Astrocyte (in vitro differentiated cells and primary cell): ENCODE measurements at regions not wholly inside any gene's neighbourhood (a gene's known extent, or its start where the extent isn't known, plus 50 kb on each side); places are given as distances from the start of the nearest gene placed in this dataset.

Experiments used
- EZH2 ChIP-seq: IDR thresholded peaks from 2 replicates; pipeline ENCODE4 v1.6.1; 2012; ENCODE audit warnings: mild to moderate bottlenecking, low read length, inconsistent platforms; ENCODE audit not compliant: insufficient read depth
- TF ChIP-seq, protein P1 (sequence below): IDR thresholded peaks from 2 replicates; pipeline ENCODE4 v1.5.1; 2011; ENCODE audit warnings: low read depth, mild to moderate bottlenecking, inconsistent platforms, low read length, moderate library complexity; ENCODE audit not compliant: insufficient read depth

DNA sequence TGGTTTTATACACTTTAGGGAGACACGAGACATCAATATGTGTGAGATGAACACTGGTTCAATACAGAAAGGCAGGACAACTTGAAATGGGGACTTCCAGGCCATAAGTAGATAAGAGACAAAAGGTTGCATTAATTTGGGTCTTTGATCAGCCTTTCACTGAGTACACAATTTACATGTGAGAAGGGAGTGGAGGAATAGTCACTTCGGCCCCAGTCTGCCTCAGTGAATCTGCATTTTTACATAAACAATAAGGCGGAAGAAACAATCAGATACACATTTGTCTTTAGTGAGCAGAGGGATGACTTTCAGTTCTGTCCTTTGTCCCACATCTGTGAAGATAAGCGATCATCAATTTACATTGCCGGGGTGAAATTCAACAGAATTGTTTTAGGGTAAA, 104.3 kb upstream of the ARL4C start:
- TF ChIP-seq, protein P1, sequence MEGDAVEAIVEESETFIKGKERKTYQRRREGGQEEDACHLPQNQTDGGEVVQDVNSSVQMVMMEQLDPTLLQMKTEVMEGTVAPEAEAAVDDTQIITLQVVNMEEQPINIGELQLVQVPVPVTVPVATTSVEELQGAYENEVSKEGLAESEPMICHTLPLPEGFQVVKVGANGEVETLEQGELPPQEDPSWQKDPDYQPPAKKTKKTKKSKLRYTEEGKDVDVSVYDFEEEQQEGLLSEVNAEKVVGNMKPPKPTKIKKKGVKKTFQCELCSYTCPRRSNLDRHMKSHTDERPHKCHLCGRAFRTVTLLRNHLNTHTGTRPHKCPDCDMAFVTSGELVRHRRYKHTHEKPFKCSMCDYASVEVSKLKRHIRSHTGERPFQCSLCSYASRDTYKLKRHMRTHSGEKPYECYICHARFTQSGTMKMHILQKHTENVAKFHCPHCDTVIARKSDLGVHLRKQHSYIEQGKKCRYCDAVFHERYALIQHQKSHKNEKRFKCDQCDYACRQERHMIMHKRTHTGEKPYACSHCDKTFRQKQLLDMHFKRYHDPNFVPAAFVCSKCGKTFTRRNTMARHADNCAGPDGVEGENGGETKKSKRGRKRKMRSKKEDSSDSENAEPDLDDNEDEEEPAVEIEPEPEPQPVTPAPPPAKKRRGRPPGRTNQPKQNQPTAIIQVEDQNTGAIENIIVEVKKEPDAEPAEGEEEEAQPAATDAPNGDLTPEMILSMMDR = no peak
- no peak for TF ChIP-seq EZH2
